GM23338 (cell line): ENCODE measurements at regions not wholly inside any gene's neighbourhood (a gene's known extent, or its start where the extent isn't known, plus 50 kb on each side); places are given as distances from the start of the nearest gene placed in this dataset.

Source experiments
- CTCF ChIP-seq, 2 experiments: fragments of 200-600 bp in 1 of 2; sonication (generic) in 1 of 2; conservative IDR thresholded peaks; 2 replicates each; pipeline versions ENCODE4 v1.5.1 to v1.6.1; 2016 to 2017; ENCODE audit warnings: antibody characterized with exemption in 2 of 2, low read depth in 2 of 2, mild to moderate bottlenecking in 2 of 2, moderate library complexity in 1 of 2
- TF ChIP-seq, protein P1 (sequence below): IDR thresholded peaks from one replicate; pipeline ENCODE4 v1.6.1; 2018; ENCODE audit warnings: antibody characterized with exemption; ENCODE audit not compliant: unreplicated experiment

DNA sequence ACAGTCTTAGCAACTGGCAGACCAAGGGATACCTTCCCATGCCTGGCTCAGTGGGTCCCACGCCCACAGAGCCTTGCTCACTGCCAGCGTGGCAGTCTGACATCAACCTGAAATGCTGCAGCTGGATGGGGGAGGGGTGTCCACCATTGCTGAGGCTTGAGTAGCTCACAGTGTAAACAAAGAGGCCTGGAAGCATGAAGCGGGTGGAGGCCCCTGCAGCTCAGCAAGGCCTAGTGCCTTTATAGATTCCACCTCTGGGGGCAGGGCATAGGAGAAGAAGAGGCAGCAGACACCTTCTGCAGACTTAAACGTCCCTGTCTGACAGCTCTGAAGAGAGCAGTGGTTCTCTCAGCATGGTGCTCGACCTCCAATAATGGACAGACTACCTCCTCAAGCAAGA, 263.2 kb downstream of the KIF2B start:
- TF ChIP-seq, protein P1, sequence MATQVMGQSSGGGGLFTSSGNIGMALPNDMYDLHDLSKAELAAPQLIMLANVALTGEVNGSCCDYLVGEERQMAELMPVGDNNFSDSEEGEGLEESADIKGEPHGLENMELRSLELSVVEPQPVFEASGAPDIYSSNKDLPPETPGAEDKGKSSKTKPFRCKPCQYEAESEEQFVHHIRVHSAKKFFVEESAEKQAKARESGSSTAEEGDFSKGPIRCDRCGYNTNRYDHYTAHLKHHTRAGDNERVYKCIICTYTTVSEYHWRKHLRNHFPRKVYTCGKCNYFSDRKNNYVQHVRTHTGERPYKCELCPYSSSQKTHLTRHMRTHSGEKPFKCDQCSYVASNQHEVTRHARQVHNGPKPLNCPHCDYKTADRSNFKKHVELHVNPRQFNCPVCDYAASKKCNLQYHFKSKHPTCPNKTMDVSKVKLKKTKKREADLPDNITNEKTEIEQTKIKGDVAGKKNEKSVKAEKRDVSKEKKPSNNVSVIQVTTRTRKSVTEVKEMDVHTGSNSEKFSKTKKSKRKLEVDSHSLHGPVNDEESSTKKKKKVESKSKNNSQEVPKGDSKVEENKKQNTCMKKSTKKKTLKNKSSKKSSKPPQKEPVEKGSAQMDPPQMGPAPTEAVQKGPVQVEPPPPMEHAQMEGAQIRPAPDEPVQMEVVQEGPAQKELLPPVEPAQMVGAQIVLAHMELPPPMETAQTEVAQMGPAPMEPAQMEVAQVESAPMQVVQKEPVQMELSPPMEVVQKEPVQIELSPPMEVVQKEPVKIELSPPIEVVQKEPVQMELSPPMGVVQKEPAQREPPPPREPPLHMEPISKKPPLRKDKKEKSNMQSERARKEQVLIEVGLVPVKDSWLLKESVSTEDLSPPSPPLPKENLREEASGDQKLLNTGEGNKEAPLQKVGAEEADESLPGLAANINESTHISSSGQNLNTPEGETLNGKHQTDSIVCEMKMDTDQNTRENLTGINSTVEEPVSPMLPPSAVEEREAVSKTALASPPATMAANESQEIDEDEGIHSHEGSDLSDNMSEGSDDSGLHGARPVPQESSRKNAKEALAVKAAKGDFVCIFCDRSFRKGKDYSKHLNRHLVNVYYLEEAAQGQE = no peak
- 0 out of 4 replicates have a peak, but pooled peaks of 1 of the 2 experiments have one; percentile 15 for TF ChIP-seq CTCF (conservative IDR thresholded peaks at IDR 0.05; ENCODE audit: low read depth in 2 of 2)
